ENCODE measurements at regions not wholly inside any gene's neighbourhood (a gene's known extent, or its start where the extent isn't known, plus 50 kb on each side); places are given as distances from the start of the nearest gene placed in this dataset.

DNA sequence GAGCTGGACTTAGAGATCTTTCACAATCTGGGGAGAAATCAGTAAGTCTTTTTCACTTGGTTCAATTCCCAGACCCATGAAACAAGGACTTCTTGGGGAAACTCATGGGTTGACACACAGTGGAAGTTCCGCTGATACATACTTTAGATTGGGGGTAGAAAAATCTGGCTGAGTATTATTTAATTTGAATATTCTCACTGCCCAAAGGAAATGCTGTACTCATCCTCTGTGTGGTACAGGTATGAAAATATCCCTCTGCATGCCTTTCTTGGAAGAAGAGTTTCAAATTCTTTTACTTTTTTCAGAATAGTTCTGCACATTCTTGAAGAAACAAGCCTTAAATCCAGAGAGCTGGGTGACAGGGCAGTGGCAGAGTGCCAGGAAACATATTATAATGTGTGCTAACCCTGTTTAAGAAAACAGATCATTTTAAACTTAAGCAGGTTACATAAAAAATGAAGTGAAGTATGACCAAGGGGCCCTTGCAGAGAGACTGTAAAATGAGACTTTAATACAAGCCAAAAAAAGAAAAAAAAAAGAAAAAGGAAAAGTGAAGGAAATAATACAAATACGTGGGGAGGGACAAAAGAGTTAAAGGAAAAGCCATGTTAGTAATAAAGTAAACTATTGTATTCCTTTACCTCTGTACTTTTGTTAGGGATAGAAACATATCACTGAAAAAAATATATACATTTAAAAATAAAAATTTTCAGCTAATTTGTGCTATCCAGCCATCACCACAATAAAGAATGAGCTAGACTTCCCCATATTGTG lies 173.4 kb upstream of the NR3C1 start:
- H3K4me1 Mint-ChIP-seq (ENCODE audit: low read depth), result peaks cover 27% of the 10 kb centered on the region
- H3K27me3 Mint-ChIP-seq (ENCODE audit: insufficient read depth), result no peaks in the 10 kb centered on the region; the same call in 1 of the 2 replicates
- H3K27ac Mint-ChIP-seq, result peak overlapping the region; percentile 17; the same call in 1 of the 2 replicates
- TF ChIP-seq CTCF (IDR thresholded peaks at IDR 0.05), result no peak
- H3K4me3 Mint-ChIP-seq, result no peak overlapping the region
- DNase-seq, result peak; percentile 57
- H3K36me3 Mint-ChIP-seq (ENCODE audit: low read depth), result no peaks in the 10 kb centered on the region
- H3K9me3 Mint-ChIP-seq, result no peaks in the 10 kb centered on the region

DNA sequence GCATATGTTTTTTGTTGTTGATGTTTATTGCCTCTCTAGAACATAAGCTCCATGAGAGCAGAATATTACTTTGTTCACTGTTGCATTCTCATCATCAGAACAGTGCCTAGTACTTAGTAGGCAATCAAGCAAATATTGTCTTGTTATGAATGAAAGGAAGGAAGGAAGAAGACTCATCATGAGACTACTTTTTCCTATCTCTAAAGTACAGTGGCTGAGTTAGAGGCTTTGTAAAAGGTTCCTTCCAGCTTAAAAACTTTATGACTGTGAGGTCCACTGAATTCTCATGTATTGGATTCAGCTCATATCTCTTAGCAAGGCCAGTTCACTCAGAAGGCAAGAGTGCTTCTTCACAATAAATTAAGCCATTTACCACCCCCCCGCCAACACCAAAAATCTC lies 171.8 kb upstream of the NR3C1 start:
- DNase-seq, result no peak
- peaks cover 31% of the 10 kb centered on the region for H3K4me1 Mint-ChIP-seq (ENCODE audit: low read depth)
- no peak overlapping the region for H3K27ac Mint-ChIP-seq
- H3K9me3 Mint-ChIP-seq, result no peaks in the 10 kb centered on the region
- no peak for TF ChIP-seq CTCF (IDR thresholded peaks at IDR 0.05)
- H3K4me3 Mint-ChIP-seq, result no peak overlapping the region
- H3K27me3 Mint-ChIP-seq (ENCODE audit: insufficient read depth), result no peaks in the 10 kb centered on the region; the same call in 1 of the 2 replicates
- H3K36me3 Mint-ChIP-seq (ENCODE audit: low read depth), result no peaks in the 10 kb centered on the region

GRCh38 chr5:143574236-143574635 lies 170.8 kb upstream of the NR3C1 start:
- H3K4me3 Mint-ChIP-seq, result no peak overlapping the region
- DNase-seq, result no peak
- no peaks in the 10 kb centered on the region for H3K36me3 Mint-ChIP-seq (ENCODE audit: low read depth)
- no peaks in the 10 kb centered on the region for H3K9me3 Mint-ChIP-seq
- H3K27ac Mint-ChIP-seq, result no peak overlapping the region
- no peak for TF ChIP-seq CTCF (IDR thresholded peaks at IDR 0.05)
- peaks cover 36% of the 10 kb centered on the region for H3K4me1 Mint-ChIP-seq (ENCODE audit: low read depth)
- no peaks in the 10 kb centered on the region; the same call in 1 of the 2 replicates for H3K27me3 Mint-ChIP-seq (ENCODE audit: insufficient read depth)

DNA sequence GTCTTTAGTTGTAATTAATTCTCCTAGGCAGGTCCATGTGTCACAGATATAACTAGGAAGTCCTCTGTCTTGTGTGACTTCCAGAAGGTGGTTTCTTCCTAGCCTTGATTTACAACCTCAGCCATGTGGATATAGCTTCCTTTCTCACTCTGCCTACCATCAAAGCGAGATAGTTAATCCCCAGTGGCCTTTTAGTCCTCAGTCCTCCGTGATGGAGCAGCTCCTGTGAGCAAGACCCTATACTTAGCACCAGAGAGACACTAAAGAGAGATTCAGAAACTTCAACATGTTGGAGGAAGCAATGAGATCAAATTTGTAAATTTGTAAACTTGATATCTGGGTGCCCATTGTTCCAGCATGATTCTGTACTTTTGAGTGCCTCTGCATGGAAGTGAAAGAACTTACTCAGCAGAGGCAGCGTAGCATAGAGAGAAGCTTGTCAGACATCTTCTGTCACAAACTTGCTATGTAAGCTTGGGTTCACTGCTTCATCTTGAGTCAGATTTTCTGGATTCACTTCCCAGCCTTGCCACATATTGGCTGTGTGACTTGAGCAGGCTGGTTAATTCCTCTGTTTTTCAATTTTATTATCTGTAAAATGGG lies 170.2 kb upstream of the NR3C1 start:
- H3K27me3 Mint-ChIP-seq (ENCODE audit: insufficient read depth), result no peaks in the 10 kb centered on the region; the same call in 1 of the 2 replicates

GRCh38 chr5:143572671-143573070 lies 169.2 kb upstream of the NR3C1 start:
- H3K4me1 Mint-ChIP-seq (ENCODE audit: low read depth), result peaks cover 36% of the 10 kb centered on the region
- no peak for TF ChIP-seq CTCF (IDR thresholded peaks at IDR 0.05)
- H3K27ac Mint-ChIP-seq, result no peak overlapping the region
- no peaks in the 10 kb centered on the region; the same call in 1 of the 2 replicates for H3K27me3 Mint-ChIP-seq (ENCODE audit: insufficient read depth)
- H3K9me3 Mint-ChIP-seq, result no peaks in the 10 kb centered on the region
- no peak for DNase-seq
- H3K4me3 Mint-ChIP-seq, result no peak overlapping the region
- no peaks in the 10 kb centered on the region for H3K36me3 Mint-ChIP-seq (ENCODE audit: low read depth)

More for the DNA sequence above, 170.2 kb upstream of the NR3C1 start:
- no peak for TF ChIP-seq CTCF (IDR thresholded peaks at IDR 0.05)
- Mint-ChIP-seq H3K4me1 (ENCODE audit: low read depth) (peaks cover 36% of the 10 kb centered on the region), H3K36me3 (ENCODE audit: low read depth) (no peaks in the 10 kb centered on the region), H3K27ac (no peak overlapping the region), H3K9me3 (no peaks in the 10 kb centered on the region), H3K4me3 (no peak overlapping the region)
- no peak for DNase-seq
